HepG2 (cell line): ENCODE measurements at regions not wholly inside any gene's neighbourhood (a gene's known extent, or its start where the extent isn't known, plus 50 kb on each side); places are given as distances from the start of the nearest gene placed in this dataset.

ENCODE experiments used
- ATAC-seq: fragments of 200-7000 bp; cut with Tn5 transposase; 3 replicates; pipeline ENCODE4 v1.9.1; 2020; ENCODE audit warnings: mild to moderate bottlenecking, moderate library complexity
- BruUV-seq: library from RNA; stranded (reverse); fragments of 400-500 nt; replicated peaks from 2 replicates; lab custom pipeline; 2021; lab: Mats Ljungman, UMichigan
- CTCF ChIA-PET: fragments of 300-600 bp; formaldehyde crosslinking; extraction: SDS; loops from one replicate; lab custom pipeline; 2021; ENCODE audit warnings: low total read pairs, inconsistent platforms, low intra/inter-chr PET ratio; lab: Yijun Ruan, JAX
- POLR2A ChIA-PET: fragments of 350-600 bp; sonication (Branson Sonifier 250); formaldehyde crosslinking; loops from one replicate; lab custom pipeline; 2020; ENCODE audit warnings: antibody characterized with exemption, inconsistent platforms; lab: Yijun Ruan, JAX
- DNase-seq: peaks from one replicate; pipeline ENCODE4 v3.0.0-alpha.2; 2015; ENCODE audit warnings: low spot score
- FAIRE-seq: peaks from 3 replicates; lab custom pipeline; 2011; peaks lifted over from hg19 to GRCh38; lab: Jason Lieb, UNC
- H2AFZ ChIP-seq: one replicate; pipeline ENCODE4 v1.6.1; 2011; ENCODE audit warnings: low read length, inconsistent platforms
- H3K27ac ChIP-seq: fragments of 300-600 bp; 3 replicates; pipeline ENCODE4 v1.8.0; 2011; ENCODE audit warnings: mixed run types, mild to moderate bottlenecking, mixed read lengths, low read length, inconsistent platforms; ENCODE audit not compliant: insufficient read depth; ENCODE audit errors: extremely low read length
- H3K27me3 ChIP-seq, 2 experiments: fragments of 200-600 bp in 1 of 2; 2 replicates in 1 of 2; 3 replicates in 1 of 2; pipeline versions ENCODE4 v1.6.0 to v1.8.0; 2011; ENCODE audit warnings: low read length in 2 of 2, mild to moderate bottlenecking in 2 of 2, moderate library complexity in 2 of 2, inconsistent platforms in 1 of 2; ENCODE audit not compliant: insufficient read depth in 2 of 2, control insufficient read depth in 1 of 2
- H3K36me3 ChIP-seq, 2 experiments: fragments of 200-600 bp in 1 of 2; replicated peaks in 1 of 2; 2 replicates in 1 of 2; 3 replicates in 1 of 2; pipeline versions ENCODE4 v1.5.1 to v1.8.0; 2011; ENCODE audit warnings: low read length in 2 of 2, inconsistent platforms in 1 of 2; ENCODE audit not compliant: insufficient read depth in 2 of 2, control insufficient read depth in 1 of 2
- H3K4me1 ChIP-seq: 2 replicates; pipeline ENCODE4 v1.5.1; 2012; ENCODE audit warnings: low read length, inconsistent platforms; ENCODE audit not compliant: insufficient read depth
- H3K4me2 ChIP-seq: 2 replicates; pipeline ENCODE4 v1.6.0; 2011; ENCODE audit warnings: low read depth, low read length, inconsistent platforms
- H3K4me3 ChIP-seq, 3 experiments: fragments of 200-600 bp in 1 of 3; sonication (generic), shearing (Covaris generic) in 1 of 3; replicated peaks in 1 of 3; 2 replicates each; pipeline ENCODE4 v1.5.1; 2011 to 2016; ENCODE audit warnings: low read length in 3 of 3, inconsistent platforms in 2 of 3, low read depth in 2 of 3, mild to moderate bottlenecking in 2 of 3, control low read depth in 1 of 3, mixed read lengths in 1 of 3; ENCODE audit not compliant: insufficient read depth in 1 of 3
- H3K79me2 ChIP-seq: one replicate; pipeline ENCODE4 v1.6.1; 2011; ENCODE audit warnings: low read length, inconsistent platforms; ENCODE audit not compliant: insufficient read depth
- H3K9ac ChIP-seq: 2 replicates; pipeline ENCODE4 v1.6.0; 2011; ENCODE audit warnings: mild to moderate bottlenecking, low read depth, low read length, inconsistent platforms; ENCODE audit not compliant: insufficient read depth
- H3K9me3 ChIP-seq: 2 replicates; pipeline ENCODE4 v1.5.1; 2012; ENCODE audit warnings: mild to moderate bottlenecking, low read length
- H4K20me1 ChIP-seq: 2 replicates; pipeline ENCODE4 v1.6.0; 2011; ENCODE audit warnings: inconsistent platforms, mild to moderate bottlenecking, low read length, moderate library complexity; ENCODE audit not compliant: insufficient read depth
- CSRNP2 ChIP-seq: sonication (generic); formaldehyde crosslinking; conservative IDR thresholded peaks from 2 replicates; pipeline ENCODE4 v1.8.0; 2022; ENCODE audit warnings: low read depth, missing genetic modification reagents
- FOXP4 ChIP-seq: sonication (generic); formaldehyde crosslinking; IDR thresholded peaks from 2 replicates; pipeline ENCODE4 v1.4.0; 2020; ENCODE audit warnings: missing genetic modification reagents
- KLF9 ChIP-seq: IDR thresholded peaks from 2 replicates; pipeline ENCODE4 v1.6.1; 2016; ENCODE audit warnings: low read depth
- MAFF ChIP-seq: IDR thresholded peaks from 2 replicates; pipeline ENCODE4 v1.6.1; 2011; ENCODE audit warnings: low read depth, low read length, improper control_type of control experiment
- NFYC ChIP-seq: IDR thresholded peaks from 2 replicates; pipeline ENCODE4 v1.6.1; 2016; ENCODE audit warnings: missing genetic modification reagents, missing compliant biosample characterization
- RARG ChIP-seq: sonication (generic); formaldehyde crosslinking; IDR thresholded peaks from 2 replicates; pipeline ENCODE4 v1.4.0; 2020; ENCODE audit warnings: low read depth, mild to moderate bottlenecking, missing genetic modification reagents
- ZNF136 ChIP-seq: sonication (generic); formaldehyde crosslinking; IDR thresholded peaks from 2 replicates; pipeline ENCODE4 v1.8.1; 2022; ENCODE audit warnings: low read depth, mild to moderate bottlenecking, moderate library complexity, missing genetic modification reagents
- ZNF660 ChIP-seq: sonication (generic); formaldehyde crosslinking; IDR thresholded peaks from 2 replicates; pipeline ENCODE4 v1.5.1; 2020; ENCODE audit warnings: mild to moderate bottlenecking, low read depth, missing genetic modification reagents, borderline replicate concordance
- in situ Hi-C: cut with HindIII; loops from 2 replicates; pipeline ENCODE4 v1.10.0; 2017; ENCODE audit warnings: low pct_unique_long_range_greater_than_20kb; ENCODE audit not compliant: extremely low pct_ligation_motif_present
- intact Hi-C: fragments of 100-400 bp; cut with micrococcal nuclease; formaldehyde crosslinking; loops from one replicate; pipeline ENCODE4 v1.10.0; 2022; ENCODE audit not compliant: unreplicated experiment
- TF ChIP-seq, protein P1 (sequence below): sonication (generic); formaldehyde crosslinking; IDR thresholded peaks from 2 replicates; pipeline ENCODE4 v1.8.1; 2022; ENCODE audit warnings: mild to moderate bottlenecking, missing genetic modification reagents
- TF ChIP-seq, protein P2 (sequence below): sonication (generic); formaldehyde crosslinking; conservative IDR thresholded peaks from 2 replicates; pipeline ENCODE4 v1.4.0; 2020; ENCODE audit warnings: mild to moderate bottlenecking, missing genetic modification reagents, moderate library complexity

GRCh38 chr11:28759311-28759710 lies 651.1 kb downstream of the METTL15 start:
- in situ Hi-C loops: no loop called here
- BruUV-seq: no TSS peak
- Histone ChIP-seq H3K27me3 (no peaks in the 10 kb centered on the region; a peak in 1 of 5 replicates), H3K4me1 (no peaks in the 10 kb centered on the region), H3K4me3 (no peak overlapping the region), H3K27ac (no peak overlapping the region), H3K4me2 (no peak overlapping the region), H3K79me2 (no peaks in the 10 kb centered on the region), H4K20me1 (no peaks in the 10 kb centered on the region), H3K9ac (no peak overlapping the region), H2AFZ (no peak overlapping the region), H3K9me3 (no peaks in the 10 kb centered on the region), H3K36me3 (no peaks in the 10 kb centered on the region)
- DNase-seq (no peak), FAIRE-seq (no peak), ATAC-seq (no peak)
- CTCF ChIA-PET: no interaction called here
- TF ChIP-seq MAFF (no peak), CSRNP2 (no peak), ZNF660 (CRISPR knock-in tag) (no peak), RARG (CRISPR knock-in tag) (no peak), KLF9 (CRISPR knock-in tag) (no peak), ZNF136 (CRISPR knock-in tag) (no peak), NFYC (no peak), FOXP4 (no peak)
- TF ChIP-seq, protein P1, sequence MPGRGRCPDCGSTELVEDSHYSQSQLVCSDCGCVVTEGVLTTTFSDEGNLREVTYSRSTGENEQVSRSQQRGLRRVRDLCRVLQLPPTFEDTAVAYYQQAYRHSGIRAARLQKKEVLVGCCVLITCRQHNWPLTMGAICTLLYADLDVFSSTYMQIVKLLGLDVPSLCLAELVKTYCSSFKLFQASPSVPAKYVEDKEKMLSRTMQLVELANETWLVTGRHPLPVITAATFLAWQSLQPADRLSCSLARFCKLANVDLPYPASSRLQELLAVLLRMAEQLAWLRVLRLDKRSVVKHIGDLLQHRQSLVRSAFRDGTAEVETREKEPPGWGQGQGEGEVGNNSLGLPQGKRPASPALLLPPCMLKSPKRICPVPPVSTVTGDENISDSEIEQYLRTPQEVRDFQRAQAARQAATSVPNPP (CRISPR knock-in tag): no peak
- TF ChIP-seq, protein P2, sequence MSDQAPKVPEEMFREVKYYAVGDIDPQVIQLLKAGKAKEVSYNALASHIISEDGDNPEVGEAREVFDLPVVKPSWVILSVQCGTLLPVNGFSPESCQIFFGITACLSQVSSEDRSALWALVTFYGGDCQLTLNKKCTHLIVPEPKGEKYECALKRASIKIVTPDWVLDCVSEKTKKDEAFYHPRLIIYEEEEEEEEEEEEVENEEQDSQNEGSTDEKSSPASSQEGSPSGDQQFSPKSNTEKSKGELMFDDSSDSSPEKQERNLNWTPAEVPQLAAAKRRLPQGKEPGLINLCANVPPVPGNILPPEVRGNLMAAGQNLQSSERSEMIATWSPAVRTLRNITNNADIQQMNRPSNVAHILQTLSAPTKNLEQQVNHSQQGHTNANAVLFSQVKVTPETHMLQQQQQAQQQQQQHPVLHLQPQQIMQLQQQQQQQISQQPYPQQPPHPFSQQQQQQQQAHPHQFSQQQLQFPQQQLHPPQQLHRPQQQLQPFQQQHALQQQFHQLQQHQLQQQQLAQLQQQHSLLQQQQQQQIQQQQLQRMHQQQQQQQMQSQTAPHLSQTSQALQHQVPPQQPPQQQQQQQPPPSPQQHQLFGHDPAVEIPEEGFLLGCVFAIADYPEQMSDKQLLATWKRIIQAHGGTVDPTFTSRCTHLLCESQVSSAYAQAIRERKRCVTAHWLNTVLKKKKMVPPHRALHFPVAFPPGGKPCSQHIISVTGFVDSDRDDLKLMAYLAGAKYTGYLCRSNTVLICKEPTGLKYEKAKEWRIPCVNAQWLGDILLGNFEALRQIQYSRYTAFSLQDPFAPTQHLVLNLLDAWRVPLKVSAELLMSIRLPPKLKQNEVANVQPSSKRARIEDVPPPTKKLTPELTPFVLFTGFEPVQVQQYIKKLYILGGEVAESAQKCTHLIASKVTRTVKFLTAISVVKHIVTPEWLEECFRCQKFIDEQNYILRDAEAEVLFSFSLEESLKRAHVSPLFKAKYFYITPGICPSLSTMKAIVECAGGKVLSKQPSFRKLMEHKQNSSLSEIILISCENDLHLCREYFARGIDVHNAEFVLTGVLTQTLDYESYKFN: no peak
- POLR2A ChIA-PET: no interaction called here
- intact Hi-C loops: no loop called here
